NCI-H2196 (cell line): ENCODE measurements at regions not wholly inside any gene's neighbourhood (a gene's known extent, or its start where the extent isn't known, plus 50 kb on each side); places are given as distances from the start of the nearest gene placed in this dataset.

Experiments used
- DNase-seq: peaks from one replicate; lab custom pipeline; 2025; ENCODE audit not compliant: unreplicated experiment; lab: John Stamatoyannopoulos, UW

DNA sequence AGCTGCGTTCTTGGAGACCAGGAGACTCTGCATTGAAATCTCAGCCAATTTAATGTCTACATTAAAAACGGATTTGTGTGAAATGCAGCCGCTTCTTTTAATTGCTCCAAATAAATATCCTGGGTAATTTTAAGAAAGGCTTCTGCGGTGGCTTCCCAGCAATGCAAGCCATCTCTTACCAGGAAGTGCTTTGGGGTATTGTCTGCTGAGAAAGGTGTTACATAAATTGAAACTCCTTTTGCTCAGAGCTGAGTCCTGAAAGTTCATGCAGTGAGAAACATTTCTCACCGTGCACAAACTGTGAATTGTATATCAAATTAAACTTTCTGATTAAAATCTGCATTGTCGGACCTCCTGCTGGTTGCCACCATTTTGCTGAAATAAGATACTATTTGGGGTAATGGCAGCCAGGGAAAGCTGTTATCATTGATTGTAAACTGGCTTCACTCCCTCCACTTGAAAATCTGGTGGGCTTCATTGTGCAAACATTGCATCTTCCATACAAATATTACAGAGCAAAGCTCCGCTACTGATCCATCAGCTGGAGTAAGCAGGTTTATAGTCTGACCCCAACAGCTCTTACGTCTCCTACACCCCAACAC lies 59.5 kb downstream of the ZIC5 start:
- DNase-seq, result no peak

DNA sequence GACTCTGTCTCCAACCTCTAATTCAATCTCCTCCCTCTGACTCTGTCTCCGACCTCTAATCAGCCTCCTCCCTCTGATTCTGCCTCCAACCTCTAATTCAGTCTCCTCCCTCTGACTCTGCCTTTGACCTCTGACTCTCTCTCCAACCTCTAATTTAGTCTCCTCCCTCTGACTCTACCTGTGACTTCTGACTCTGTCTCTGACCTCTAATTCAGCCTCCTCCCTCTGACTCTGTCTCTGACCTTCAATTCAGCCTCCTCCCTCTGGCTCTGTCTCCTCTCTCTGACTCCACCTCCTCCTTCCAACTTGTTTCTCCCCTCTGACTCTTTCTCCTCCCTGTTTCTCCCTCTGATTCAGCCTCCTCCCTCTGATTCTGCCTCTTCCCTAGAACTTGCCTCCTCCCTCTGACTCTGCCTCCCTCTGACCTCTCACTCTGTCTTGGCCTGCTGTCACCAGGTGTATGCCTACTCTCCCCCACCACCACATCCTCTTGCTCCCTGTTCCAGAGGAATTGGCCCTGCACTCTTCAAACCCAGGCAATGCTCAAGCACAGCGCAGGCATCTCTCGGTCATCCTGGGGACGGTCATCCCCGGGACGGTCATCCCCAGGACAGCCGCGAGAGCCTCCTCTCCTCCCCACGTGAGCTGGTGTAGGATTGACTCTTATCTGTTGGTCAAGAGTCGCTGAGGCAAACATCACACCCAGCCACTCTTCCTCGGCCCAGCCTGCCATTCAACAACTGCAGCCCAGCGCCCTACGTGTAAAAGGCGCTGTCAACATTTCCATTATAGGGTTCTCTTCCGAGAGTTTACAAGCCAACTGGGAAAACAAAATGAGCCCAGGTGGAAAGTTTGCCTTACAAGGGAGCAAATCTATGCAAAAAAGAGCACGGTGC lies 60.2 kb downstream of the ZIC5 start:
- DNase-seq, result no peak

DNA sequence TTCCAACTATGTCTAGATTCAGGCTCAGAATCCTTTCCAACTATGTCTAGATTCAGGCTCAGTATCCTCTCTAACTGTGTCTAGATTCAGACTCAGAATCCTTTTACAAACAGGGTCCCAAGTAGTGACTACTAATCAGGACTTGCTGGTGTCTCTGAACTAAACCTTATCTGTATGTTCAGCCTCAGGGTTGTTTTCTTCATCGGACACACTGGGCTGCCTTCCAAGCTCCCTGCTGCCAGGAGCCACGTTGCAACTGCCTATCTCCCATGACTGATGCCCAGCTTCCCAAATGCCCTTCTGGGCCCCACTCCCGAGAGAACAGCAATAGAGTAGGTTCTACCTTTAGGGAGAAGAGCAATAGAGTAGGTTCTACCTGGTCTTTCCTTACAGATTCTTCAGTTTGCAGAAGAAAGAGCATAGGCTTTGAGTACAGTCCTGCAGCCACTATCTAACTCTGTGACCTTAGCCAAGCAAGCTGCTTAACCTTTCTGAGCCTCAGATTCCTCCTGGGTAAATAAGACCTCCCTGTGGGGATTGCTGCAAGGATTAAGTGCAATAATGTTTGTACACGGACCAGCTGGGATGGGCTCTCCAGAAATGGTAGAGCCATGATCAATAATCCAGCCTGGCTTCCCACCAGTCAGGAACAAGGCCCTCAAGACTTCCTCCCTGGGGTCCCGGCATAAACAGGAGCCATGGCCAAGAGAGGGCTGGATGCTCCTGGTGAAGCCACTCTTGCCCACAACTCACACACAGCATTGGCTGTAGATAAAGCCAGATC lies 61.5 kb downstream of the ZIC5 start:
- DNase-seq, result no peak

DNA sequence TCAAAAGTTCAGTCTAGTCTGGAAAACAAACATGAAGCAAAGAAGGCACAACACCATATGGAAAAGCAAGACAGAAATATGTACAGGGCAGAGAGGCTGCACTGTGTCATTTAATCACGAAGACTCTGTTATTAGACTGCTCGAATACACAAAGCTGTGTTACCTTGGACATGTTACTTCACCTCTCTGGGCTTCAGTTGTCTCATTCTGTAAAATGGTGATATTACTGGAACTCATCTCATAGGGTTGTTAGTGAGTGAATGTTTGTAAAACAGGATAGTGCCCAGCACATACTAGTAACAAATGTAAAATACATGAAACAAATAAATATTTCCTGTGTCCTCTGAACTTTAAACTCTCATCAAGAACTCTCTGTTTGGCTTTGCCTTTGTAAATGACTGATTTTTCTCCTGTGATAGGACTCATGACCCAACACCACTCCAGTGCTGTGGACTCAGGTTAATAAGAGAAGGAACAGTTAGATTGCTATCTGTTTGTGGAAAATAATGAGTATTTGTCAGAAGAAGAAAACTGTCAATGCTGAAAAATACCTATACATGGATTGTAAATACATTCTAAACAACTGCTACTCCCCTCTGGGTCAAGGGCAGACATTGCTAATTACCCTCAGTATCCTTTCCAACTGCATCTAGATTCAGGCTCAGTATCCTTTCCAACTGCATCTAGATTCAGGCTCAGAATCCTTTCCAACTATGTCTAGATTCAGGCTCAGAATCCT lies 62.3 kb downstream of the ZIC5 start:
- DNase-seq, result no peak

DNA sequence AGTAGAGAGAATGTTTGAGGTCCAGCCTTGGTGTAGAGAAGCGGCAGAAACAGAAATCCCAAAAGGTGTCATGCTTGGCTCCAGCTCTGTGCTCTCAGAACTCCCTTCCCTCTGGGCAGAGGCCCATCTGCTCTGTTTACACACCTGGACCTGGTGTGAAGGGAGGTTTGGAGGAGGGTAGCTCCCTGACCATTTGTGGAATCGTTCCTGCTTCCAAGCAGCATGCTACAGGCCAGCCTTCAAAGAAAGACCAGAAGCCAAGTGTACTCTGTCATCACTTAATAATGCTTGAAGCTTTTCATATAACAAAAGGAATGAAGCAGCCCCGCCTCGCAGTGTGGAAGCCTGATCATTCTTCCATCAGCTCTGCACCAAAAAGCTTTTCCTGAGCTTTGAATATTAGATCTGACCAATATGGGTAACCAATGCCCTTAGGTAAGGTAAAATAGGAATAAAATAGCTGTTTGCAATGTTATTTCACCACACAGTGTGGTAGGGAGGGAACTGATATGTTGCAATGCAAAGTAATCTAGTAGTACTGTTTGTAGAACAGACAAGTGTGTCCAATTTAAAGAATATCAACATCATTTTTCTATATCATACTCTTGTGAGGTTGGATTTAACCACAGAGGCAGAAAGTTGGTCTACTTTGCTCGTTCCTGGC lies 63.3 kb downstream of the ZIC5 start:
- DNase-seq, result peak; percentile 64

DNA sequence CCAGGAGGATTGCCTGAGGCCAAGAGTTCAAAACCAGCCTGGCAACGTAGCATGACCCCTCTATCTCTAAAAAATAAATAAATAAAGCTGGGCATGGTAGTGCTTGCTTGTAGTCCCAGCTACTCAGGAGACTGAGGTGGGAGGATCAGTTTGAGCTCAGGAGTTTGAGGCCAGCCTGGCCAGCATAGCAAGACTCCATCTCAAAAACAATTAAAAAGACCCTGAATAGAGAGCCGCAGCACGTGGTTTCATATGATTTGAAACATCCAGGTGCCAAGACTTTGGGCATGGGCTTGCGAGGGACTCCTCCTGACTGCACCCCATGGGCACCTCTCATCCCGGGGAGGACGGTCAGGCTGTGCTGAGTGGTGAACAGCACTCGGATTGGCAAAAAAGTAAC lies 63.9 kb downstream of the ZIC5 start:
- DNase-seq, result no peak

DNA sequence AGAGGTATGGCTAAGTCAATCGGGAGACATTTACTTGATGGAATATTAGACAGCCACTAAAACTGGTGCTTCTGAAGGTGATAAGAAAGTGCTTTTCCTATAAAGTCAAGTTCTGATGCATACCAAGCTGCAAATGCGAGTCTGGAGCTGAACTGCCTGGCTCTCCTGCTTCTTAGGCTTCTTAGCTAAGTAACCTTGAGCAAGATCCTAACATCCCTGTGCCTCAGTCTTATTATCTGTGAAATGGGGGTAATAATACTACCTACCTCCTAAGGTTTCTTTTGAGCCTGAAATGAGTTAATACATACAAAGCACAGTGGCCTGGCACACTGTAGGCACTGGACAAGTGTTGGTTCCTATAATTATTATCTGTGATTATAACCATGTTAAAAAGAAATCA lies 64.5 kb downstream of the ZIC5 start:
- no peak for DNase-seq

DNA sequence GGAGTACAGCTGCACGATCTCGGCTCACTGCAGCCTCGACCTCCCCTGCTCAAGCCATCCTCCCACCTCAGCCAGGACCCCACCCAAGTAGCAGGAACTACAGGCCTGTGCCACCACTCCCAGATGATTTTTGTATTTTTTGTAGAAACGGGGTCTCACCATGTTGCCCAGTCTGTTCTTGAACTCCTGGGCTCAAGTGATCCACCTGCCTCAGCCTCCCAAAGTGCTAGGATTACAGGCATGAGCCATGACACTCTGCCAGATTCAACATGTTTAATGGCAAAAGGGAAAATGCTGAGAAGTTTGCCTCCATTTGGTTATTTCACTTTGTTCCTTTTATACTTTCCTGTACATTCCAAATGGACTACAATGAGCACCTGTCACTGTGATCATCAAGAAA lies 65.8 kb downstream of the ZIC5 start:
- no peak for DNase-seq

DNA sequence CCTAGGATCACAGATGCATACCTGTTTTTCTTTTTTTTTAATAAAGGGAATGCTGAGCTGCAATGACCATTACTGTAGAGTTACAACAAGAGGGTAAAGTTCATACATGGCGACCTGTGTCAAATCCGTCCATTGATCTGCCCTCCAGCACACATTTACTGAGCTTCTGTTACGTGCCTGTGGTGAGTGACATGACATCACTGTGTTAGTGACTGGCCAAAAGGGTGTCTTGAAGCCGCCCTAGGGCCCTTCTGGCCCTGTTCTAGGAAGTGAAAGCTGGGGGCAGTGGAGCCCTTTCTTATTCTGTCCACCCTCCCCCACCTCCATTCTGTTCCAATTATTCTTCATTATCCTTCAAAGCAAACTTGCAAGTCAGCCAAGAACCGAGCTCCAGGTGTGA lies 66.3 kb downstream of the ZIC5 start:
- no peak for DNase-seq

DNA sequence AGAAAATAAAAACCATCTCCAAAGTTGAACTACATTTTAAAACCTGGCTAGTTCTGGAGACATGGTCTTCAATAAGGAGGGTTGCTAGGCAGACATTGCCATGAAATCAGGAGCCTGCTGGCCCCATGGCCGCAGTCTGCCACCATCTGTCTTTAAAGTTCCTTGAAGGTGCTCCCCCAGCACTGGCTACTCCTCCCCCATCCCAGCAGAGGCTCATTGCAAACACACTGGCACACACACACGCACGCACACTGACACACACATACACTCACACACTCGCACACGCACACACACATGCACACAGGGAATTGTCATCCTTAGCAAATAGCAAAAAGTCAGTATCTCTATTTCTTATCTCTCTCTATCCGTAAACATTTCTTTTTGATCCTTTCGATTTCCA lies 68.4 kb downstream of the ZIC5 start:
- no peak for DNase-seq

DNA sequence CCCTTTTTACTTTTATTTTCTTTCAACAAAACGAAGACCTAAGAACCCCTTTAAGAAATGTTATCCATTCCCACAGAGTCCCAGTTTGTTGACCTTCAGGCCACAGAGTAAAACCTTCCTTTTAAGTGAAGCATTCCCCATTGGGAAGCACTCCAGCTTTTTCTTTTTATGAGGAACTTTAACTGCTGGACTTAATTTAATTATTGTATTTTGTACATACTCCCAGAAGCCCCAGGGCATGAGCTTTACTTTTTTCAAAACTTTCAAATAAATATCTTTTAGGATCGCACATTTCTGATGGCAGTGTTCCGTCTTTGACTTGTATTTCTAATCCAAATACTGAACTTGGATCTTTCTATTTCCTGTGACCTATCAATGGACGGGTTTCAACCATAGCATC lies 68.9 kb downstream of the ZIC5 start:
- no peak for DNase-seq

DNA sequence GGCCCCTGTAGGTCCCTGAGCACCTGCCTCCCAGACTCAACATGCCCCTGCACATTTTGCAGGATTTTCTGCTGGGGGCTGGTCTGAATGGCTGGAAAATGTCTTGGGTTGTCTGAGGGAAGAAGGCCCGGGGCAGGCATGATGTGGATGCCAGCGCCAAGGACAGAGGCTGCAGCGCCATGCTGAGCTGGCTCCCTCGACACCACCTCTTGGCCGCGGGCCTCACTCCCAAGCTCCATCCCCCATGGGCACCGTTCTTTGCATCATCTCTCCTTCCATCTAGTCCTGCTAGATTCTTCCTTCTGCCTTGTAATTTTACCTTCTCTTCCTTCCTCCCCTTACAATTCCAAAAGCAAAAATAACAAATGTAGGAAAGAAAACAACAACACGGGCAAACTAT lies 70.6 kb downstream of the ZIC5 start:
- DNase-seq, result no peak

DNA sequence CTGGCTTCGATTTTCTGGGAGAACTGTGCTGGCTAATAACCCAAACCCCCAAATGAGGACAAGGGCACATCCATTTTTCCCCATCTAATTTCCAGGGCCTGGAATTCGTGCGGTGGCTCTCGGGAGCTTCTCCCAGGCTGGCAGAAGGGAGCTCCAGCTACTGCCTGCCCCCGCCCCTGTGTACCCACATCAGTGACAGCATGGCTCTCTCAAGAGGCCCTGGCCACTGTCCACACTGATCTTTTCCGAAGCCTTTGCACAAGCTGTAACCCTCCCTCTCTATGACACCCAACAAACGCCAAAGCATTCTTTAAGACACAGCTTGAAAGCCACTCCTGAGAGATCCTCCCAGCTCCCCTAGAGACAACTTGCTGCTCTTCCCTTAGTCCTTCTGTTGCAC lies 73.1 kb downstream of the ZIC5 start:
- DNase-seq, result no peak

DNA sequence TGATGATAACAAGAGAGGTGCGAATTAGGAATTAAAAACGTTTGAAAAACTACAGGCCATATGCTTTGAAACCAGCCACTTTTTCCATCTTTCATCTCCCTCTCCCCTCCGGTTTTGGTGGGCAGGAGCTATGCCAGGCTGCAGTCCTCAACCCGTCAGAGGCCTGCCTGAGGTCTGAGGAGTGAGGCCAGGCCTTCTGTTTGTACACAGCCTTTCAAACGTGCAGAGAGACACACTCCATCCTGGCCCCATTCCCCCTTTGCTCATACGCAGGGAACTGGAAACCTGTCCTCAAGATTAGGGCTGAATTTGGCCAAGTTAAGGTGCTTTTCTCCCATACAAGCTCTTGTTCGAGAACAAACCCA lies 74.5 kb downstream of the ZIC5 start:
- no peak for DNase-seq

DNA sequence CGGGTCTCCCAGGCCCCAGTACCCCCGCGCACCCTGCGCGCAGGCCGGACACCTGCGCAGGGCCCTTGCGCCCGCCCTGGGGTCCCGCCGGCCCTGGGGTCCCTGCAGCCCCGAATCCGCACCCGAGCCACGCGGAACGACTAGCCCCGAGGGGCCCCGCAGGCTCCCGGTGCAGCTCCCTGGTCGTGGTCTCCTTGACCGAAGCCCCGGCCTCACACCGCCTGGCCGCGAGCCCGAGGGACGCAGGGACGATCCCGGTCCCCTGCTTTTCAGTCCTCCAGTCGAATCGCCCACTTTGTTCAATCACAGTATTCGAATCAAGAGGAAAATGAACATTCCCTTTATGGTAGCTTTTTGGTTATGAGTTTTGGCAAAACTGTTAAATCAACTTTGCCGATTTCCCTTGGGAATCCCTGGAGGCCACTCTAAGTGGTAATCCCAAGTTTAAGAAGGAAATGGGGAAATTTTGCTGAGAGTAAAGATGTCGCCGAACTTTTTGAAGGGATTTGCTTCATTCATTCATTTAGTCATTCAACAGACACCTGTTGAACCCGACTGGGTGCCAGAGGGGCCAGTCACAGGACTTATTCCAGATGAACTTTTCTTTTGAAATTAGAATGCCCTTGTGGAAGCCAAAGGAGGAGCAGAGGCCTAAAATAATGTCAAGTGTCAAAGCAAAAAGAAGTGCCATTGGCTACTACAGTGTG lies 75.0 kb downstream of the ZIC5 start:
- no peak for DNase-seq

DNA sequence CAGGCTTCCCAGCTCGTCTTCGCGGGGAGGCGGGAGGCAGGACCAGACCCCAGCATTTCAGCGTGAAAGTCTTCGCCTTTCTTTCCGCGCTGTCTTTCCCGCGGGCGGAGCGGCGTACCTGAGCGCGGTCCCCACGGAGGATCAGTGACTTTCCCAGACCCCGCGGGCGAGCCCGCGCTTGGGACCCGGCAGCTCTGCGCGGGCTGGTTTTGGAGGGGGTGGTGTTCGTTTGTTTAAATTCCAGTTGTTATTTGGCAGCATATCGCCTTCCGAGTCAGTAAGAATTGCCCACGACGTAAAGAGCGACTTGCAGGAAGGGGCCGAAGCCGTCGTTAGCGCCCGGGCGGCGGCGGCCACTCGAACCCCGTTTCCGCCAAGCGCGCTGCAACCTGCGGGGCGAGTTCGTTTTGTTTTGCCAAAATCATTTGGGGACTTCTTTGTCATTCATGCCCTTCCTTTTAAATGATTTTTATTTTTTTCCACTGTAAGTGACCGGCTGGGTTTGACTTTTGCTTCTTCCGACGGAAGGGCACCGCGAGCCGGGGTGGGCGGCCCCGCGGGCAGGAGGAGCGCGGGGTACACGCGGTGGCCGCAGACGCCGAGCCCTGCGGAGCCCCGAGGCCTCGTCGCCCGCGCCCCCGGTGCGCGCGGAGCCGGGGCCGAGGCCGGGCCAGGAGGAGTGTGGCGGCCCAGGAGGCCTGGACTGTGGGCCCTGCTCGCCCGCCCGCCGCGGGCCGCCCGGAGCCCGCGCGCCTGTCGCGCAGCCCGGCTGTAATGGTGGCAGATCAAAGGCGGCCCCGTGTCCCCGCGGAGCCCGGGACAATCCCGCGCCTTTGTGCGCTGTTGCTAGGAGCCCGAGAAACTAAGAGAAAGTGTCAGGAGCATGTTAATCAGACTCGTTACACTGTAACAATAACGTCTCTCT lies 75.9 kb downstream of the ZIC5 start:
- DNase-seq, result no peak

DNA sequence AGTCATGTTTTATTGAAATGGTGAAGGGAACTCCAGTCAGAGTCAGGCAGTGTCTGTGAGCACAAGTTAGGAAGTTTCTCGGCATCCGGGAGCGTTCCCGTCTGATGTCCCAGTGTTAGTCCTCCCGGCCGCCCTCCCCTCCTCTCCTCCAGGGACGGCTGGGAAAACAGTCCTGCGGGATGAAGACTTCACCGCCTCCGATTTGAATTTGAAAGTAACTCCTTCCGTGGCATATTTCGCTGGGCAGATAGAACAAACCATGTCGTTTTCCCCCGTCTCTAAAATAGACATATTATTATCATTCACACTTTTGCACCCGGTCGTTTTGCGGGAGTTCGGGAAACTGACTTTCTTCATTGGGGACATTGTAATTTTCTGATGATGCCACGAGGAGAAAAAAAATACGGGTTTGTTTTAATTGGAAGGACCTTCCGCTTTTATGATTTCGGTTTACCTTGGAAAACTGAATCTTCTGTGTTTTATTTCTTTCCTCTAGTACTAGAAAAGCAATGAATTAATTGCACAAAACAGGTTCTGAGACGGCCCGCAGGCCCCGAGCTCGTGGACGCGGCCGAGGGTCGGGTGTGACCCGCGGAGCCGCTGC lies 76.6 kb downstream of the ZIC5 start:
- no peak for DNase-seq

DNA sequence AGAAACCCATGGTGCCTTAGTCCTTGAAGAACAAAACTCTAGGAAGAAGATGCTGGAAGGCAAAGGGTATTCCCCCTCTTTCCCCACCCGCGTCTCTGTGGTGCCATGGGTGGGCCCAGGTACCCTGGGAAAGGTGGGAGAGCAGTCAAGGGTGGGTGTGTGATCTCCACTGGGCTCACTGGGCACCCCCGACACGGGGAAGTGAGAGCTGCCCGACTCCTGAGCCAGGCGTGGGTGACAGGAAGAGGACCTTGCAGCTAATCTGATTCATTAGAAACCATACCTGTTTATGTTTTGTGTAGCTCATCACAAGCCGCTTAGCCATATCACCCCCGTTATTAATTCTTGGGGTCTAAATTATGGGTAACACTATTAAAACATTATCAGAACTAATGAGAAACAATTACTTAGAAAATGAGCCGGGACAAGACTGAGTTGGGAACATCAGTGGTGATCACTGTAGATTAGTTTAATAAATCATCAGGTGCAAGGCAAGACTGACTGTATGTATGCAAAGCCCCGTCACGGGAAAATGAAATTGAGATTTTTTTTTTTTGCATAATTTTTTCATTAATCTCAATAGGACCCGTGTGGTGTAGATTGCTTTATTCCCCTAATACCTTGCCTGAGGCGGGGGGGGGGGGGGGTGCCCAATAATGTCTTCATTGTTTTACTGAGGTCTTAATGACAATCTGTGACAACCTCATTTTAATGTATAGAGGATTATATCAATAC lies 77.3 kb downstream of the ZIC5 start:
- DNase-seq, result no peak
